ENCODE measurements at regions not wholly inside any gene's neighbourhood (a gene's known extent, or its start where the extent isn't known, plus 50 kb on each side); places are given as distances from the start of the nearest gene placed in this dataset.

GRCh38 chr2:74742471-74742870, 88.4 kb downstream of the SEMA4F start:
- TF ChIP-seq CTCF (IDR thresholded peaks at IDR 0.05; ENCODE audit: insufficient read depth, low read depth, low read length) = no peak
- TF ChIP-seq EZH2 (IDR thresholded peaks at IDR 0.05; ENCODE audit: insufficient read depth, low read length) = no peak
